ENCODE measurements at regions not wholly inside any gene's neighbourhood (a gene's known extent, or its start where the extent isn't known, plus 50 kb on each side); places are given as distances from the start of the nearest gene placed in this dataset.

DNA sequence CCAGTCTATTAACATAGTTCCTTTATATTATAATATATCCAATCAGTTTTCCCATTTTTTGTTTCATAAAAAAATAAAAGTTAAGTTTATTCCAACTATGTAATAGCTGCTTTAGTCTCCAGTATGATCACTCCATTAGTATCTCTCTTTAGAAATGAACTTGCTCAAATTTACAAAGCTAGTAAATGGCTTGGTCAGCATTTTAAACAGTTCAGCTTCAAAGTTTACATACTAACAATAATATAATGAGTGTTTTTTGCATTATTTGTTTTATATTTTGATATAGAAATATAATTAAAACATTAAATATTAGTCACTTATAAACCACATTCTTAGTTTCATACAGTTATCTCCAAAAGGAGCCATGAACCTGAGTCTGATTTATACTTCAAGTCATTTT lies 1073.8 kb downstream of the SLITRK5 start:
- Histone ChIP-seq H4K20me1 (ENCODE audit: low read depth) (no peaks in the 10 kb centered on the region), H3K4me1 (no peaks in the 10 kb centered on the region), H3K27me3 (no peaks in the 10 kb centered on the region), H3K36me3 (no peaks in the 10 kb centered on the region), H3K4me2 (no peak overlapping the region), H3K9me3 (ENCODE audit: low read depth) (no peaks in the 10 kb centered on the region), H3K27ac (no peak overlapping the region), H3K79me2 (ENCODE audit: low read depth) (no peaks in the 10 kb centered on the region), H3K4me3 (no peak overlapping the region), H3K9ac (no peak overlapping the region), H3F3A (ENCODE audit: low read depth) (no peaks in the 10 kb centered on the region), H2AFZ (replicated peaks) (no peak overlapping the region)
- H3K27me3 Mint-ChIP-seq (ENCODE audit: insufficient read depth, low read depth) = no peaks in the 10 kb centered on the region
- H3K27ac Mint-ChIP-seq = no peak overlapping the region
- no peak for DNase-seq (ENCODE audit: low spot score)
- no peaks in the 10 kb centered on the region for H3K4me1 Mint-ChIP-seq
- TF ChIP-seq CTCF (IDR thresholded peaks at IDR 0.05) = no peak
- TF ChIP-seq EZH2 (IDR thresholded peaks at IDR 0.05) = no peak
- TF ChIP-seq EZH2phosphoT487 (IDR thresholded peaks at IDR 0.05) = no peak
- H3K4me3 Mint-ChIP-seq = no peak overlapping the region
- no peaks in the 10 kb centered on the region for H3K36me3 Mint-ChIP-seq
- H3K9me3 Mint-ChIP-seq = no peaks in the 10 kb centered on the region

DNA sequence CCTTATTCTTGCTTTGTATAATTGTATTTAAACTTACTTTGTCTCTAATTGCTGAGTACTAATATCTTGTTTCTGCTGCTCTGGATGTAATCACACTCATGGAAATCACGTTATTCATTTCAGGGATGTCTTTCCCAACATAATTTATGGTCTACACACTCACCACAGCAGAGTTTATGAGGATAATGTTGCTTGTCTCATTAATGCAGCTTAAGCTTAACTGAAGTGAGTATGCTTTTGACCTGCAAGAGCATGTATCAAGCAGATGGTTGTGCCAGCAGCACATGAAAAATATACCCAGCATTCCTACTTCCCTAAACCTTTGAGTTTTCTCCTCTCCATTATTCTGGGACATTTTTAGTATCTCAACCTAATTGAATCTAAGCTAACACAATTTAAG lies 1080.9 kb downstream of the SLITRK5 start:
- H3K27ac Mint-ChIP-seq = no peak overlapping the region
- H3F3A ChIP-seq (ENCODE audit: low read depth) = no peaks in the 10 kb centered on the region
- DNase-seq (ENCODE audit: low spot score) = no peak
- H3K4me2 ChIP-seq = no peak overlapping the region
- no peaks in the 10 kb centered on the region for H3K4me1 ChIP-seq
- no peaks in the 10 kb centered on the region for H3K27me3 Mint-ChIP-seq (ENCODE audit: insufficient read depth, low read depth)
- H3K4me1 Mint-ChIP-seq = no peaks in the 10 kb centered on the region
- H3K9ac ChIP-seq = no peak overlapping the region
- H3K36me3 ChIP-seq = no peaks in the 10 kb centered on the region
- no peak overlapping the region for H3K4me3 ChIP-seq
- no peaks in the 10 kb centered on the region for H3K9me3 Mint-ChIP-seq
- no peak overlapping the region for H3K27ac ChIP-seq
- TF ChIP-seq EZH2 (IDR thresholded peaks at IDR 0.05) (no peak), EZH2phosphoT487 (IDR thresholded peaks at IDR 0.05) (no peak), CTCF (IDR thresholded peaks at IDR 0.05) (no peak)
- H3K79me2 ChIP-seq (ENCODE audit: low read depth) = no peaks in the 10 kb centered on the region
- H3K9me3 ChIP-seq (ENCODE audit: low read depth) = no peaks in the 10 kb centered on the region
- H3K27me3 ChIP-seq = no peaks in the 10 kb centered on the region
- H2AFZ ChIP-seq (replicated peaks) = no peak overlapping the region
- no peaks in the 10 kb centered on the region for H3K36me3 Mint-ChIP-seq
- no peak overlapping the region for H3K4me3 Mint-ChIP-seq
- H4K20me1 ChIP-seq (ENCODE audit: low read depth) = no peaks in the 10 kb centered on the region

GRCh38 chr13:88754141-88754540 lies 1083.0 kb downstream of the SLITRK5 start:
- peak overlapping the region; percentile 55 for H2AFZ ChIP-seq (replicated peaks)
- no peaks in the 10 kb centered on the region for H3K4me1 Mint-ChIP-seq
- H3K9me3 Mint-ChIP-seq = no peaks in the 10 kb centered on the region
- no peaks in the 10 kb centered on the region for H3K4me1 ChIP-seq
- TF ChIP-seq EZH2phosphoT487 (IDR thresholded peaks at IDR 0.05) (no peak), EZH2 (IDR thresholded peaks at IDR 0.05) (no peak), CTCF (IDR thresholded peaks at IDR 0.05) (no peak)
- no peaks in the 10 kb centered on the region for H3K27me3 ChIP-seq
- H3K9me3 ChIP-seq (ENCODE audit: low read depth) = no peaks in the 10 kb centered on the region
- H3K27ac ChIP-seq = no peak overlapping the region
- H3K27me3 Mint-ChIP-seq (ENCODE audit: insufficient read depth, low read depth) = no peaks in the 10 kb centered on the region
- H4K20me1 ChIP-seq (ENCODE audit: low read depth) = no peaks in the 10 kb centered on the region
- no peak overlapping the region for H3K4me2 ChIP-seq
- no peak overlapping the region for H3K4me3 ChIP-seq
- H3K79me2 ChIP-seq (ENCODE audit: low read depth) = no peaks in the 10 kb centered on the region
- no peak overlapping the region for H3K4me3 Mint-ChIP-seq
- peak overlapping the region; percentile 22 for H3K27ac Mint-ChIP-seq
- H3K36me3 ChIP-seq = no peaks in the 10 kb centered on the region
- no peak overlapping the region for H3K9ac ChIP-seq
- no peaks in the 10 kb centered on the region for H3K36me3 Mint-ChIP-seq
- no peak for DNase-seq (ENCODE audit: low spot score)
- H3F3A ChIP-seq (ENCODE audit: low read depth) = no peaks in the 10 kb centered on the region

DNA sequence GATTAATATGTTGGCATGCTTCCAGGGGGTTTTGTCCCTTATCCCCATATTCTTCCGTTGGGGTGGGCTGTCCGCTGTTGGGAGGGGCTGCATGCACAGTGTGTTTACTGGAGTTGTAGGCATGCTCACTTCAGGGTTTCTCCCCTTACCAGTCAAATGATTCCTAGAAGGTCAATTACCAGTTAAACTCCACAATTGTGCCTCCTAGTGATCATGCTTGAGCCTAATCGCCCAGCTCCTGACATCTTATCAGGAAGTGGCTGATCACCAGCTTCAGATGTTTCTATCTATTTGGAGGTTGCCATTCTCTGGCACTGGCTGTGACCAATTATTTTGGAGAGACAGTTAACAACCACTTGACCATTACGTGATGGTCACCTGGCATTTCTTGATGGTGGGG lies 1090.0 kb downstream of the SLITRK5 start:
- no peaks in the 10 kb centered on the region for H4K20me1 ChIP-seq (ENCODE audit: low read depth)
- Mint-ChIP-seq H3K9me3 (no peaks in the 10 kb centered on the region), H3K27me3 (ENCODE audit: insufficient read depth, low read depth) (no peaks in the 10 kb centered on the region), H3K4me3 (no peak overlapping the region), H3K27ac (no peak overlapping the region), H3K36me3 (no peaks in the 10 kb centered on the region), H3K4me1 (peaks cover 2% of the 10 kb centered on the region)
- H3F3A ChIP-seq (ENCODE audit: low read depth) = no peaks in the 10 kb centered on the region
- H3K27me3 ChIP-seq = no peaks in the 10 kb centered on the region
- H3K9me3 ChIP-seq (ENCODE audit: low read depth) = no peaks in the 10 kb centered on the region
- TF ChIP-seq EZH2phosphoT487 (IDR thresholded peaks at IDR 0.05) = no peak
- no peak for TF ChIP-seq CTCF (IDR thresholded peaks at IDR 0.05)
- no peak for TF ChIP-seq EZH2 (IDR thresholded peaks at IDR 0.05)
- peaks cover 8% of the 10 kb centered on the region for H3K4me1 ChIP-seq
- H3K9ac ChIP-seq = no peak overlapping the region
- DNase-seq (ENCODE audit: low spot score) = no peak
- no peaks in the 10 kb centered on the region for H3K79me2 ChIP-seq (ENCODE audit: low read depth)
- no peak overlapping the region for H3K4me2 ChIP-seq
- no peaks in the 10 kb centered on the region for H3K36me3 ChIP-seq
- H3K27ac ChIP-seq = no peak overlapping the region
- peak overlapping the region; percentile 53 for H2AFZ ChIP-seq (replicated peaks)
- H3K4me3 ChIP-seq = no peak overlapping the region

Data from neural progenitor cell (in vitro differentiated cells).